Ovary (tissue), 7 donors: ENCODE measurements at regions not wholly inside any gene's neighbourhood (a gene's known extent, or its start where the extent isn't known, plus 50 kb on each side); places are given as distances from the start of the nearest gene placed in this dataset. TPM values are rescaled to one million over a fixed set of nuclear protein-coding genes. Genes with fewer than 3 reads are reported as not detected.

Experiments
- DNase-seq, 5 donors: peaks; one replicate each; pipeline ENCODE4 v3.0.0-alpha.2; 2019 to 2020
- H3K27ac ChIP-seq, 2 donors: fragments of 200-600 bp; one replicate each; pipeline versions ENCODE4 v1.5.1 to v1.8.0; 2019 to 2022
- H3K27me3 ChIP-seq: fragments of 200-600 bp; one replicate; pipeline ENCODE4 v1.8.0; 2022
- H3K36me3 ChIP-seq: fragments of 200-600 bp; sonication (generic); one replicate; pipeline ENCODE4 v1.5.1; 2019
- H3K4me1 ChIP-seq: one replicate; pipeline ENCODE4 v1.8.1; 2013; ENCODE audit warnings: mild to moderate bottlenecking, moderate library complexity; ENCODE audit not compliant: insufficient read depth
- H3K4me3 ChIP-seq: fragments of 200-600 bp; sonication (generic); one replicate; pipeline ENCODE4 v1.5.1; 2017
- H3K9me3 ChIP-seq, 2 donors: fragments of 200-600 bp in 1 of 2; sonication (generic) in 1 of 2; one replicate each; pipeline versions ENCODE4 v1.5.1 to v1.8.1; 2013 to 2019; ENCODE audit warnings: mild to moderate bottlenecking in 1 of 2, moderate library complexity in 1 of 2
- EP300 ChIP-seq: sonication (generic); formaldehyde crosslinking; IDR thresholded peaks from one replicate; pipeline ENCODE4 v1.6.1; 2017; ENCODE audit warnings: antibody characterized with exemption
- POLR2A ChIP-seq: fragments of 450-650 bp; IDR thresholded peaks from one replicate; pipeline ENCODE4 v1.6.1; 2017; ENCODE audit warnings: antibody characterized with exemption, mild to moderate bottlenecking, moderate library complexity
- WGBS, 3 donors: extraction: QIAGEN DNeasy Blood & Tissue Kit in 1 of 3; methylation state at CpG; one replicate each; pipeline versions ENCODE4 v1.1.5 to v1.1.7; 2013 to 2017; 5-methylcytosine and 5-hydroxymethylcytosine counted together
- intact Hi-C, 4 donors: fragments of 100-400 bp; cut with DNase I; formaldehyde crosslinking; loops; one replicate each; pipeline versions ENCODE4 v1.11.0 to v1.15.1; 2022 to 2023
- small RNA-seq: library from RNA; depleted of rRNA; stranded (forward); fragments of <200 nt; gene quantifications from one replicate; pipeline ENCODE3, GENCODE V24; 2016
- TF ChIP-seq, protein P1 (sequence below), 3 donors: fragments of 450-650 bp in 2 of 3; fragments of 200-600 bp in 1 of 3; IDR thresholded peaks; one replicate each; pipeline versions ENCODE4 v1.5.1 to v1.8.0; 2016 to 2022; ENCODE audit warnings: antibody characterized with exemption in 3 of 3, mild to moderate bottlenecking in 1 of 3
- donor health status: DM: no; HTN: no; CAD: no; lungs with moderate emphysema.
- donor health status: DM: no; HTN: no; CAD: no.
- donor health status: Bipolar disorder and iron deficiency.
- donor health status: DM: no; HTN: no; CAD: no.
- donor health status: DM: yes; HTN: yes; CAD: no.

DNA sequence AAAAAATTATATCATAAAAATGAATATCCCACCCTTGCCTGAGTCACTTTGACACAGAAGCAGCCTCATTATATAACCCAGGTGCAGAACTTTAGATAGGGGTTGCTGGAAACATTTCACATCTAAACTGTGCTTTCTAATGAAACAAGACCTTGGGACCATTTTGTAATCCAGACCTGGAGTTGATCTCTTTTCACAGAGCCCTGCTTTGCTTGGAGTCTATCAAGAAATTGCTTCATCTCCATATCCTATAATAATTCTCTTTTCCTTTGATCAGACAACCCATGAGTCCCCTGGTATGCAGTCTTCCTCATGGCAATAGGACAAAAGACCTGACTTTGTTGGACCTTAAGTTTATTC lies 76.3 kb downstream of the HSD17B6 start:
- intact Hi-C loops = no loop called here
- Histone ChIP-seq H3K27ac (peak overlapping the region in 1 of 2 donors; percentile 53), H3K4me1 (peaks cover 20% of the 10 kb centered on the region), H3K36me3 (no peaks in the 10 kb centered on the region), H3K9me3 (no peaks in the 10 kb centered on the region), H3K27me3 (no peaks in the 10 kb centered on the region), H3K4me3 (no peak overlapping the region)
- TF ChIP-seq POLR2A = no peak
- no peak for TF ChIP-seq EP300
- TF ChIP-seq, protein P1, sequence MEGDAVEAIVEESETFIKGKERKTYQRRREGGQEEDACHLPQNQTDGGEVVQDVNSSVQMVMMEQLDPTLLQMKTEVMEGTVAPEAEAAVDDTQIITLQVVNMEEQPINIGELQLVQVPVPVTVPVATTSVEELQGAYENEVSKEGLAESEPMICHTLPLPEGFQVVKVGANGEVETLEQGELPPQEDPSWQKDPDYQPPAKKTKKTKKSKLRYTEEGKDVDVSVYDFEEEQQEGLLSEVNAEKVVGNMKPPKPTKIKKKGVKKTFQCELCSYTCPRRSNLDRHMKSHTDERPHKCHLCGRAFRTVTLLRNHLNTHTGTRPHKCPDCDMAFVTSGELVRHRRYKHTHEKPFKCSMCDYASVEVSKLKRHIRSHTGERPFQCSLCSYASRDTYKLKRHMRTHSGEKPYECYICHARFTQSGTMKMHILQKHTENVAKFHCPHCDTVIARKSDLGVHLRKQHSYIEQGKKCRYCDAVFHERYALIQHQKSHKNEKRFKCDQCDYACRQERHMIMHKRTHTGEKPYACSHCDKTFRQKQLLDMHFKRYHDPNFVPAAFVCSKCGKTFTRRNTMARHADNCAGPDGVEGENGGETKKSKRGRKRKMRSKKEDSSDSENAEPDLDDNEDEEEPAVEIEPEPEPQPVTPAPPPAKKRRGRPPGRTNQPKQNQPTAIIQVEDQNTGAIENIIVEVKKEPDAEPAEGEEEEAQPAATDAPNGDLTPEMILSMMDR (IDR thresholded peaks at IDR 0.05) = no peak
- DNase-seq = no peak

DNA sequence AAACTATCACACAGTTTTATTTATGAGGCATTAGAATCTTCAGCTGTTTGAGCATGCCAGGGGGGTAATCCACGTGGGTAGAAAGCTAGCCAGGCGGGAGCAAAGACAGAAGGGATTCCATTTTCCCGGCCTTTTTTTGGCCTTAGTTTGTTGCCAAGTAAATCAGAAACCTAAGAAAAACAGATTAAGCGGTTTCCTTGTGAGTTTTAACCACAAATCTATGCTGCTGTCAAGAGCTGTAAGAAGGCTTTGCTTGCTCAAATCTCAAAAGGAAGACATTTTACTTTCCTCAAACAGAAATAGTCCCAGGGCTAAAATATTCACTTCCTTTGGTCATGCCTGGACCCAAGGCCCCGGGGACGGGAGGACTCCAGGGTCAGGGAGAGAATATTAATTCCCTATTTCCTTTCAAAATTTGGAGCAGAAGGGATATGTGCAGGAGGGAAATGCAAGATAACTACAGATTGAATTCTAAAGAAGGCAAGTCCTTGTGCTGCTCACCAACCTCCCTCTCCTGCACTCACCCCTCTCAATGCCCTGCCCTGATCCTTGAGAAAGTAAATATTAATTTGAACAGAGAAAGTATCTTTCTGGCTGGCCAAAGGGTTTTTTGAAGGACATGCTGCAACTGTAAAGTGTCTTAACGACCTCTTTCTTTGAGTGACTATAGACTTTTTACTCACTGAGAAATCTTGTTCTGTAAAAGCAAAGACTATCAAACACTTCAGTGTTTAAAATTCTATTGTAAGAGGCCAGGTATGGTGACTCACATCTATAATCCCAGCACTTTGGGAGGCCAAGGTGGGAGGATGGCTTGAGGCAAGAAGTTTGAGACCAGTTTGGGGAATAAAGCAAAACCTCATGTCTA lies 75.7 kb downstream of the HSD17B6 start:
- peak overlapping the region in 1 of 2 donors; percentile 53 for H3K27ac ChIP-seq
- 4 to 7% (median 5%) methylated on average over 7 of the region's 7 CpGs for WGBS, 3 donors

More for the DNA sequence above, 75.7 kb downstream of the HSD17B6 start:
- DNase-seq = peak in 1 of 5 donors; percentile 34
- Histone ChIP-seq H3K27me3 (no peaks in the 10 kb centered on the region), H3K9me3 (no peaks in the 10 kb centered on the region), H3K36me3 (no peaks in the 10 kb centered on the region), H3K4me1 (peaks cover 20% of the 10 kb centered on the region), H3K4me3 (no peak overlapping the region)
- intact Hi-C loops = no loop called here
- TF ChIP-seq, protein P1 (IDR thresholded peaks at IDR 0.05) = no peak
- TF ChIP-seq POLR2A = no peak
- TF ChIP-seq EP300 = no peak

Small RNA genes in the stretch of these regions (small RNA-seq; reads per million reads assigned to genes)
- gene AC121758.2 (not detected), gene RF00554 (not detected)
